ENCODE measurements at regions not wholly inside any gene's neighbourhood (a gene's known extent, or its start where the extent isn't known, plus 50 kb on each side); places are given as distances from the start of the nearest gene placed in this dataset.

DNA sequence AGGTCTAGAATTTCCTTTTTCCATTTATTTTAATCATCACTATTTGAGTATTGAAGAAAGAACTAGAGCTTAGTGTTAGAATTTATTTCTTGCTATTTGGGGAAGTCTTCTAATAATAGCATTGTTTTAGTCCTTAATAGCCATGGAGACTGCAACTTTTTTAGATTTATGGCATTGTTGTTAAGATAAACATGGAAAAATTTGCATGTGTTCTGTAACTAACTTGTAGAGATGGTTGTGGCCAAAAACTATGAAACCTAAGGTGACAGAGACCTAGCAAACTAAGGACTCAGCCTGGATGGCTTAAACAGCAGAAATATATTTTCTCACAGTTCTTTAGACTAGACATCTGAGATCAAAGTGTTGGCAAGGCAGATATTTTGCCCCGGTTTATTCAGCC is 246.4 kb downstream of the SPRY2 start:
- intact Hi-C loops (cut with DNase I): no loop called here
- no peaks in the 10 kb centered on the region for H3K27me3 ChIP-seq
- TF ChIP-seq POLR2A (IDR thresholded peaks at IDR 0.05): no peak
- TF ChIP-seq EP300 (IDR thresholded peaks at IDR 0.05): no peak
- TF ChIP-seq, protein P1, sequence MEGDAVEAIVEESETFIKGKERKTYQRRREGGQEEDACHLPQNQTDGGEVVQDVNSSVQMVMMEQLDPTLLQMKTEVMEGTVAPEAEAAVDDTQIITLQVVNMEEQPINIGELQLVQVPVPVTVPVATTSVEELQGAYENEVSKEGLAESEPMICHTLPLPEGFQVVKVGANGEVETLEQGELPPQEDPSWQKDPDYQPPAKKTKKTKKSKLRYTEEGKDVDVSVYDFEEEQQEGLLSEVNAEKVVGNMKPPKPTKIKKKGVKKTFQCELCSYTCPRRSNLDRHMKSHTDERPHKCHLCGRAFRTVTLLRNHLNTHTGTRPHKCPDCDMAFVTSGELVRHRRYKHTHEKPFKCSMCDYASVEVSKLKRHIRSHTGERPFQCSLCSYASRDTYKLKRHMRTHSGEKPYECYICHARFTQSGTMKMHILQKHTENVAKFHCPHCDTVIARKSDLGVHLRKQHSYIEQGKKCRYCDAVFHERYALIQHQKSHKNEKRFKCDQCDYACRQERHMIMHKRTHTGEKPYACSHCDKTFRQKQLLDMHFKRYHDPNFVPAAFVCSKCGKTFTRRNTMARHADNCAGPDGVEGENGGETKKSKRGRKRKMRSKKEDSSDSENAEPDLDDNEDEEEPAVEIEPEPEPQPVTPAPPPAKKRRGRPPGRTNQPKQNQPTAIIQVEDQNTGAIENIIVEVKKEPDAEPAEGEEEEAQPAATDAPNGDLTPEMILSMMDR (IDR thresholded peaks at IDR 0.05): no peak
- no peak overlapping the region for H3K4me3 ChIP-seq
- no peaks in the 10 kb centered on the region for H3K4me1 ChIP-seq (ENCODE audit: insufficient read depth)
- no peaks in the 10 kb centered on the region for H3K9me3 ChIP-seq
- DNase-seq: no peak
- no peaks in the 10 kb centered on the region for H3K36me3 ChIP-seq
- 16 to 29% (median 23%) methylated on average over 1 of the region's 1 CpG for WGBS, 3 donors
- H3K27ac ChIP-seq: no peak overlapping the region

DNA sequence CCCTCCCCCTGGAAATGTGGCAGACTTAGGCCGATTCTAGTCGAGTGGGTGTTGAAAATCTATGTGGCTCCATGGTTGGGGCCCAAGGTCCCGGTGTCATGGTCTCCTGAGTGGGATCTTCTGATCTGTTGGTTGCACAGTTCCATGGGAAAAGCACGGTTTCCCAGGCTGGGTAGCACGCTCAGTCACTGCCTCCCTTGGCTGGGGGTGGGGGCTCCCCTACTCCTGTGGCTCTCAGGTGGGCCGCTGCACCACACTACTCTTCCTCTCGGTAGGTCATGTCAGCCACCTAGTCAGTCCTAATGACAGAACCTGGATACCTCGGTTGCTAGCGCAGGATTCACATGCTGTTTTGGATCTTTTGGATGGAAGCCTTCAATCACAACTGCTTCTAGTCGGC is 247.0 kb downstream of the SPRY2 start:
- Histone ChIP-seq H3K27ac (no peak overlapping the region), H3K4me1 (ENCODE audit: insufficient read depth) (no peaks in the 10 kb centered on the region), H3K36me3 (no peaks in the 10 kb centered on the region), H3K9me3 (no peaks in the 10 kb centered on the region), H3K27me3 (no peaks in the 10 kb centered on the region), H3K4me3 (no peak overlapping the region)
- intact Hi-C loops (cut with DNase I): no loop called here
- TF ChIP-seq POLR2A (IDR thresholded peaks at IDR 0.05) (no peak), EP300 (IDR thresholded peaks at IDR 0.05) (no peak)
- TF ChIP-seq, protein P1 (IDR thresholded peaks at IDR 0.05): no peak
- no peak for DNase-seq
- WGBS, 3 donors: 91 to 95% (median 92%) methylated on average over 10 of the region's 10 CpGs

DNA sequence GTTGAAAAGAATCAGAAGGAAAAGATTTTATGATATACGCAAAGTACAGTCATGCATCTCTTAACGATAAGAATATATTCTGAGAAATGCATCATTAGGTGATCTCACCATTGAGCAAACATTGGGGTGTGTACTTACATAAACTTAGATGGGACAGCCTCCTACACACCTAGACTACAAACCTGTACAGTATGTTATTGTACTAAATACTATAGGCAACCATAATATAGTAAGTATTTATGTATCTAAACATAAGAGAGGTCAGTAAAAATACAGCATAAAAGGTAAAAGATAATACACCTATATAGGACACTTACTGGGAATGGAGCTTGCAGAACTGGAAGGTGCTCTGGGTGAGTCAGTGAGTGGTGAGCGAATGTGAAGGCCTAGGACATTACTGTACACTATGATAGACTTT is 254.6 kb downstream of the SPRY2 start:
- Histone ChIP-seq H3K27ac (no peak overlapping the region), H3K36me3 (no peaks in the 10 kb centered on the region), H3K4me3 (no peak overlapping the region), H3K9me3 (no peaks in the 10 kb centered on the region), H3K27me3 (no peaks in the 10 kb centered on the region), H3K4me1 (ENCODE audit: insufficient read depth) (peaks cover 2% of the 10 kb centered on the region)
- WGBS, 3 donors: 95 to 97% (median 97%) methylated on average over 3 of the region's 3 CpGs
- no peak for TF ChIP-seq EP300 (IDR thresholded peaks at IDR 0.05)
- TF ChIP-seq, protein P1 (IDR thresholded peaks at IDR 0.05): no peak
- no peak for TF ChIP-seq POLR2A (IDR thresholded peaks at IDR 0.05)
- DNase-seq: no peak
- intact Hi-C loops (cut with DNase I): no loop called here

DNA sequence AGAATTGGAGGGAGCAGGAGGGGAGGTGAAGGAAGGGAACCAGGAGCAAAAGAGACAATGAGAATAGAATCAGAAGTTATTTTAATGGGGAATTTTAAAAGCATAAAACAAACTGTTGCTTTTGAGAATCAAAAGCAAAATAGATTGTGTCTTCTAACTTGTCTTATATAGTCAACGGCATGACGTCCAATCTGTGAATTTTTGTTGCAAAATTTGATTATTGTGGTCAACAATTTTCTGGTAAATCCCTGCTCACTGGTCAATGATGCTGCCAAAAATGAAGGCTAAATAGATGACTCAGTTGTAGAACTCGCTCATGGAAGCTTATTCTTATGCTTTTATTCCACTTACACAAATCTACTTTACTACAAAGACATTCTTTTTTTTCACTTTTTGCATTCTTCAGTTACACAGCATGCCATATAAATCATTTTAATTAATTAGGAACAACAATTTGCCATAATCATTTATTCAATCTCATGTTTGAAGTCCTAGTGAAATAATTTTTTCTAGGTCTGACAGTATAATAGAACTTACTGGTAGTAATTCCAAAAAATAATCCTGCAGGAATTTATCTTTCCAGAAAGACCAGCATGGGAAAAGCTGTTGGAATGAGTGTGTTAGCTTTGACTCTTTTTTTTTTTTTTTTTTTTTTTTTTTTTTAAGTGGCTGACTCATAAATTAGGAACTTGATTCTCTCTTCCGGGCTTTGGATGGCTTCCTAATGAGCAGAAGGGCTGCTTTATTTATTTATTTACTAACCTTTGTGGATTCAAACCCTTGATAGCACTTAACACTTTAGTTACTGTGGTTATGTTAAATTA is 256.9 kb downstream of the SPRY2 start:
- Histone ChIP-seq H3K9me3 (no peaks in the 10 kb centered on the region), H3K36me3 (no peaks in the 10 kb centered on the region), H3K27ac (no peak overlapping the region), H3K4me3 (no peak overlapping the region), H3K27me3 (no peaks in the 10 kb centered on the region), H3K4me1 (ENCODE audit: insufficient read depth) (peaks cover 2% of the 10 kb centered on the region)
- no peak for DNase-seq
- TF ChIP-seq POLR2A (IDR thresholded peaks at IDR 0.05): no peak
- TF ChIP-seq EP300 (IDR thresholded peaks at IDR 0.05): no peak
- TF ChIP-seq, protein P1 (IDR thresholded peaks at IDR 0.05): no peak
- WGBS, 3 donors: 1 to 6% (median 5%) methylated on average over 4 of the region's 4 CpGs
- intact Hi-C loops (cut with DNase I): no loop called here

All from ovary (tissue), 7 donors.